H1 (cell line): ENCODE measurements at regions not wholly inside any gene's neighbourhood (a gene's known extent, or its start where the extent isn't known, plus 50 kb on each side); places are given as distances from the start of the nearest gene placed in this dataset.

ENCODE experiments used
- CTCF ChIA-PET: fragments of 300-600 bp; sonication (Branson Sonifier 250); formaldehyde crosslinking; loops from one replicate; lab custom pipeline; 2021; ENCODE audit not compliant: partially characterized antibody; lab: Charles Lee
- POLR2A ChIA-PET: fragments of 300-600 bp; sonication (Branson Sonifier 250); formaldehyde crosslinking; loops from one replicate; lab custom pipeline; 2021; ENCODE audit warnings: inconsistent platforms; ENCODE audit not compliant: partially characterized antibody; lab: Charles Lee
- DNase-seq, 2 experiments: peaks; one replicate each; pipeline versions ENCODE4 v3.0.0 to v3.0.0-alpha.2; 2010 to 2022; ENCODE audit warnings: low spot score in 2 of 2, low read depth in 1 of 2, mixed read lengths in 1 of 2
- FAIRE-seq: peaks from 2 replicates; lab custom pipeline; 2011; peaks lifted over from hg19 to GRCh38; lab: Jason Lieb, UNC
- H2AFZ ChIP-seq: 2 replicates; pipeline ENCODE4 v1.8.1; 2012; ENCODE audit warnings: low read length, inconsistent platforms
- H2AK5ac ChIP-seq: 2 replicates; pipeline ENCODE4 v1.6.1; 2013; ENCODE audit warnings: low read depth, low read length
- H2BK120ac ChIP-seq: replicated peaks from 2 replicates; pipeline ENCODE3; 2013; ENCODE audit warnings: low read depth, low read length, inconsistent platforms
- H2BK12ac ChIP-seq: 2 replicates; pipeline ENCODE4 v1.6.1; 2013; ENCODE audit warnings: low read depth, low read length
- H2BK15ac ChIP-seq: 2 replicates; pipeline ENCODE4 v1.6.1; 2013; ENCODE audit warnings: low read length
- H2BK20ac ChIP-seq: 2 replicates; pipeline ENCODE4 v1.6.1; 2013; ENCODE audit warnings: low read length
- H2BK5ac ChIP-seq: 2 replicates; pipeline ENCODE4 v1.6.1; 2013; ENCODE audit warnings: low read depth, low read length
- H3K14ac ChIP-seq: 2 replicates; pipeline ENCODE4 v1.6.1; 2013; ENCODE audit warnings: inconsistent platforms; ENCODE audit not compliant: insufficient read length
- H3K18ac ChIP-seq: 2 replicates; pipeline ENCODE4 v1.6.1; 2013; ENCODE audit warnings: low read length; ENCODE audit errors: extremely low read depth
- H3K23ac ChIP-seq: 2 replicates; pipeline ENCODE4 v1.6.1; 2013; ENCODE audit warnings: inconsistent platforms; ENCODE audit not compliant: insufficient read length
- H3K23me2 ChIP-seq: 2 replicates; pipeline ENCODE4 v1.6.1; 2013; ENCODE audit warnings: low read depth, low read length
- H3K27ac ChIP-seq: 2 replicates; pipeline ENCODE4 v1.6.1; 2011; ENCODE audit warnings: low read depth, low read length, inconsistent platforms
- H3K27me3 ChIP-seq, 4 experiments: replicated peaks in 1 of 4; 1 replicate in 1 of 4; 2 replicates in 3 of 4; pipeline versions ENCODE4 v1.6.1 to v1.8.1; 2011 to 2013; ENCODE audit warnings: low read length in 3 of 4, mild to moderate bottlenecking in 3 of 4, inconsistent platforms in 2 of 4, mixed read lengths in 2 of 4, moderate library complexity in 1 of 4; ENCODE audit not compliant: control insufficient read depth in 3 of 4, insufficient read depth in 3 of 4; ENCODE audit errors: extremely low read depth in 1 of 4
- H3K36me3 ChIP-seq, 4 experiments: 2 replicates each; pipeline versions ENCODE4 v1.6.1 to v1.8.1; 2011 to 2013; ENCODE audit warnings: mild to moderate bottlenecking in 4 of 4, low read length in 3 of 4, moderate library complexity in 2 of 4, control low read depth in 1 of 4, inconsistent platforms in 1 of 4; ENCODE audit not compliant: insufficient read depth in 4 of 4, control insufficient read depth in 2 of 4
- H3K4ac ChIP-seq: replicated peaks from 2 replicates; pipeline ENCODE3; 2013; ENCODE audit warnings: low read length, low read depth, mixed read lengths, inconsistent platforms; ENCODE audit not compliant: insufficient read length
- H3K4me1 ChIP-seq, 4 experiments: replicated peaks in 1 of 4; 1 replicate in 1 of 4; 2 replicates in 3 of 4; pipeline versions ENCODE4 v1.6.1 to v1.8.1; 2011 to 2013; ENCODE audit warnings: low read length in 3 of 4, inconsistent platforms in 2 of 4, mixed read lengths in 1 of 4; ENCODE audit not compliant: insufficient read depth in 4 of 4, control insufficient read depth in 3 of 4
- H3K4me2 ChIP-seq, 2 experiments: 2 replicates each; pipeline versions ENCODE4 v1.6.1 to v1.8.1; 2011 to 2013; ENCODE audit warnings: low read depth in 2 of 2, low read length in 2 of 2, control low read depth in 1 of 2, inconsistent platforms in 1 of 2, mild to moderate bottlenecking in 1 of 2; ENCODE audit not compliant: insufficient read depth in 1 of 2
- H3K4me3 ChIP-seq, 4 experiments: fragments of 200-600, 300-600 bp in 1 of 4; sonication (generic), shearing (Covaris generic), sonication (Bioruptor Twin) in 1 of 4; 2 replicates each; pipeline versions ENCODE4 v1.5.1 to v1.8.1; 2011 to 2016; ENCODE audit warnings: low read length in 4 of 4, low read depth in 3 of 4, control low read depth in 2 of 4, inconsistent platforms in 2 of 4, mild to moderate bottlenecking in 2 of 4, mixed read lengths in 1 of 4, moderate library complexity in 1 of 4; ENCODE audit not compliant: insufficient read depth in 2 of 4; ENCODE audit errors: extremely low read depth in 1 of 4
- H3K56ac ChIP-seq: replicated peaks from 2 replicates; pipeline ENCODE3; 2013; ENCODE audit warnings: low read depth, mild to moderate bottlenecking, mixed read lengths, low read length, inconsistent platforms; ENCODE audit not compliant: insufficient read length
- H3K79me1 ChIP-seq: 2 replicates; pipeline ENCODE4 v1.6.1; 2013; ENCODE audit warnings: low read depth, low read length, control low read depth
- H3K79me2 ChIP-seq, 2 experiments: 2 replicates each; pipeline versions ENCODE4 v1.6.1 to v1.8.1; 2012 to 2013; ENCODE audit warnings: low read length in 2 of 2, mild to moderate bottlenecking in 2 of 2, inconsistent platforms in 1 of 2; ENCODE audit not compliant: insufficient read depth in 2 of 2, control insufficient read depth in 1 of 2
- H3K9ac ChIP-seq, 4 experiments: replicated peaks in 1 of 4; 1 replicate in 1 of 4; 2 replicates in 3 of 4; pipeline versions ENCODE4 v1.6.1 to v1.8.1; 2011 to 2013; ENCODE audit warnings: low read depth in 3 of 4, low read length in 3 of 4, control low read depth in 2 of 4, mild to moderate bottlenecking in 2 of 4, moderate library complexity in 2 of 4, inconsistent platforms in 1 of 4; ENCODE audit errors: extremely low read depth in 1 of 4
- H3K9me3 ChIP-seq, 2 experiments: 2 replicates each; pipeline versions ENCODE4 v1.6.1 to v1.8.1; 2012 to 2013; ENCODE audit warnings: mild to moderate bottlenecking in 2 of 2, moderate library complexity in 2 of 2, control low read depth in 1 of 2, inconsistent platforms in 1 of 2, low read depth in 1 of 2, low read length in 1 of 2, mixed read lengths in 1 of 2; ENCODE audit not compliant: insufficient read depth in 2 of 2
- H4K20me1 ChIP-seq, 2 experiments: replicated peaks in 1 of 2; 2 replicates each; pipeline versions ENCODE3 to v1.8.1; 2011 to 2013; ENCODE audit warnings: inconsistent platforms in 2 of 2, low read length in 2 of 2, mild to moderate bottlenecking in 1 of 2; ENCODE audit not compliant: insufficient read depth in 2 of 2, control insufficient read depth in 1 of 2
- H4K5ac ChIP-seq: 2 replicates; pipeline ENCODE4 v1.6.1; 2013; ENCODE audit warnings: low read length, low read depth, mixed read lengths, inconsistent platforms; ENCODE audit not compliant: insufficient read length
- H4K8ac ChIP-seq: 2 replicates; pipeline ENCODE4 v1.8.0; 2013; ENCODE audit warnings: mild to moderate bottlenecking, moderate library complexity, low read length, inconsistent platforms; ENCODE audit not compliant: insufficient read depth; ENCODE audit errors: extremely low read depth
- H4K91ac ChIP-seq: replicated peaks from 2 replicates; pipeline ENCODE3; 2013; ENCODE audit warnings: low read length, mixed read lengths, inconsistent platforms; ENCODE audit not compliant: insufficient read length
- ASH2L ChIP-seq: fragments of 200-600, 300-600 bp; sonication (generic); IDR thresholded peaks from one replicate; pipeline ENCODE4 v1.7.1; 2017; ENCODE audit warnings: low read length
- BRCA1 ChIP-seq: IDR thresholded peaks from 2 replicates; pipeline ENCODE4 v1.6.1; 2012; ENCODE audit warnings: low read depth, low read length, improper control_type of control experiment
- CHD2 ChIP-seq: IDR thresholded peaks from 2 replicates; pipeline ENCODE4 v1.6.1; 2012; ENCODE audit warnings: low read length, improper control_type of control experiment
- EGR1 ChIP-seq: IDR thresholded peaks from 2 replicates; pipeline ENCODE4 v1.6.1; 2011; ENCODE audit warnings: low read depth, low read length, borderline replicate concordance
- JUN ChIP-seq: IDR thresholded peaks from 2 replicates; pipeline ENCODE4 v1.6.1; 2011; ENCODE audit warnings: low read depth, mild to moderate bottlenecking, improper control_type of control experiment, low read length
- KDM5A ChIP-seq: fragments of 200-600 bp; IDR thresholded peaks from 2 replicates; pipeline ENCODE4 v1.7.1; 2012; ENCODE audit warnings: mild to moderate bottlenecking, low read length, inconsistent platforms, mixed read lengths
- POLR2A ChIP-seq, 2 experiments: IDR thresholded peaks; 1 replicate in 1 of 2; 2 replicates in 1 of 2; pipeline ENCODE4 v1.6.1; 2011; ENCODE audit warnings: low read depth in 2 of 2, low read length in 2 of 2, mild to moderate bottlenecking in 2 of 2; ENCODE audit errors: control extremely low read depth in 1 of 2
- RFX5 ChIP-seq: IDR thresholded peaks from 2 replicates; pipeline ENCODE4 v1.6.1; 2011; ENCODE audit warnings: low read depth, low read length, improper control_type of control experiment, borderline replicate concordance
- SRF ChIP-seq: IDR thresholded peaks from 2 replicates; pipeline ENCODE4 v1.6.1; 2011; ENCODE audit warnings: mild to moderate bottlenecking, low read depth, low read length, moderate library complexity
- TEAD4 ChIP-seq: IDR thresholded peaks from 2 replicates; pipeline ENCODE4 v1.6.1; 2012; ENCODE audit warnings: low read depth, low read length, inconsistent platforms, mixed read lengths
- YY1 ChIP-seq: IDR thresholded peaks from 2 replicates; pipeline ENCODE4 v1.6.1; 2011; ENCODE audit warnings: low read depth, mild to moderate bottlenecking, low read length
- WGBS, 2 experiments: shearing (Covaris generic) in 1 of 2; methylation state at CpG; one replicate each; pipeline versions ENCODE4 v1.1.6 to v1.1.7; 2013 to 2015; ENCODE audit warnings: low lambda C conversion rate in 2 of 2, mixed read lengths in 2 of 2, inconsistent platforms in 1 of 2, low coverage in 1 of 2, missing lambda C conversion rate in 1 of 2; ENCODE audit not compliant: insufficient replicate concordance in 2 of 2, insufficient coverage in 1 of 2, insufficient read length in 1 of 2; ENCODE audit errors: extremely low coverage in 1 of 2, missing lambda C conversion rate in 1 of 2; 5-methylcytosine and 5-hydroxymethylcytosine counted together
- TF ChIP-seq, protein P1 (sequence below): IDR thresholded peaks from 2 replicates; pipeline ENCODE4 v1.6.1; 2011; ENCODE audit warnings: low read length, improper control_type of control experiment

DNA sequence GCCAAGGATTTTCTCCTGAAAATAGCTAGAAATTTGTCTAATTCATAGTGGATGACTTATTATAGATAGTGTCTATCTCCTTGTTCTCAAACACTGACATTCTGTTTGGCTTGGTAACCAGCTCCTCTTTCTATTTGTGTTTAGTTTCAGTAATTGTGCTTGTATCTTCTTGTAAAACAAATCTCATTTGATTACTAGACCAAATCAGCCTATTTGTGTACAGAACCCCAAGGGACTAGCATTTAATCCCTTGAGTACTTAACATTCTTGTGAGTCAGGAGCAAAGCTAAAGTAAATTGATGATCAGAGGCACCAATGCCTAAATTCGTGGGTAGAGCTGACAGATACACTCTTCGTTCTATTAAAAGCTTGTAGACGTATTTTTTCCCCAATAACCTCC, 306.5 kb upstream of the SLITRK3 start:
- Histone ChIP-seq H3K9me3 (0 out of 4 replicates have a peak, but pooled peaks cover 0 to 6% of the 10 kb centered on the region in 2 experiments), H2BK20ac (no peak overlapping the region), H4K91ac (no peak overlapping the region), H4K5ac (no peak overlapping the region), H2AFZ (0 out of 2 replicates have a peak overlapping the region, but pooled peaks have one; percentile 32), H2BK12ac (no peak overlapping the region), H4K20me1 (no peaks in the 10 kb centered on the region), H3K79me2 (no peaks in the 10 kb centered on the region), H2BK5ac (no peak overlapping the region), H3K4me1 (no peaks in the 10 kb centered on the region), H3K79me1 (no peaks in the 10 kb centered on the region), H4K8ac (no peak overlapping the region), H3K4me3 (no peak overlapping the region), H3K4ac (no peak overlapping the region), H3K14ac (no peak overlapping the region), H2BK120ac (no peak overlapping the region), H2BK15ac (no peak overlapping the region), H3K18ac (no peak overlapping the region), H2AK5ac (no peak overlapping the region), H3K23me2 (no peaks in the 10 kb centered on the region), H3K27ac (no peak overlapping the region), H3K4me2 (no peak overlapping the region), H3K9ac (no peak overlapping the region), H3K23ac (no peak overlapping the region), H3K36me3 (no peaks in the 10 kb centered on the region), H3K27me3 (peaks cover 0 to 1% (median 0%) of the 10 kb centered on the region in 4 experiments; a peak in 1 of 7 replicates), H3K56ac (no peak overlapping the region)
- 85% methylated on average over 3 of the region's 3 CpGs; no CpG with 5 or more reads in 1 of the 2 experiments for WGBS, 2 experiments
- no peak for DNase-seq
- POLR2A ChIA-PET = no interaction called here
- FAIRE-seq = no peak
- CTCF ChIA-PET = interaction anchor here (0.8 to 1.0 kb wide), 2 partner anchors 28 to 163 kb away, joined by 3 to 5 read pairs; no protein-coding TSS in a partner anchor
- TF ChIP-seq CHD2 = no peak
- TF ChIP-seq EGR1 = no peak
- TF ChIP-seq RFX5 = no peak
- no peak for TF ChIP-seq JUN
- no peak for TF ChIP-seq ASH2L
- TF ChIP-seq POLR2A (IDR thresholded peaks at IDR 0.05; ENCODE audit: control extremely low read depth in 1 of 2, low read depth in 2 of 2, low read length in 2 of 2) = no peak
- TF ChIP-seq YY1 = no peak
- no peak for TF ChIP-seq SRF
- no peak for TF ChIP-seq TEAD4
- no peak for TF ChIP-seq BRCA1
- TF ChIP-seq KDM5A = no peak
- TF ChIP-seq, protein P1, sequence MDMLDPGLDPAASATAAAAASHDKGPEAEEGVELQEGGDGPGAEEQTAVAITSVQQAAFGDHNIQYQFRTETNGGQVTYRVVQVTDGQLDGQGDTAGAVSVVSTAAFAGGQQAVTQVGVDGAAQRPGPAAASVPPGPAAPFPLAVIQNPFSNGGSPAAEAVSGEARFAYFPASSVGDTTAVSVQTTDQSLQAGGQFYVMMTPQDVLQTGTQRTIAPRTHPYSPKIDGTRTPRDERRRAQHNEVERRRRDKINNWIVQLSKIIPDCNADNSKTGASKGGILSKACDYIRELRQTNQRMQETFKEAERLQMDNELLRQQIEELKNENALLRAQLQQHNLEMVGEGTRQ = no peak
